DND-41 (cell line): ENCODE measurements at regions not wholly inside any gene's neighbourhood (a gene's known extent, or its start where the extent isn't known, plus 50 kb on each side); places are given as distances from the start of the nearest gene placed in this dataset.

Source experiments
- EZH2 ChIP-seq: IDR thresholded peaks from 3 replicates; pipeline ENCODE4 v1.6.1; 2012; ENCODE audit warnings: borderline replicate concordance, low read depth, mild to moderate bottlenecking, moderate library complexity, low read length, inconsistent platforms; ENCODE audit not compliant: severe bottlenecking
- TF ChIP-seq, protein P1 (sequence below): IDR thresholded peaks from 2 replicates; pipeline ENCODE4 v1.5.1; 2012; ENCODE audit warnings: borderline replicate concordance, low read length, moderate library complexity, mild to moderate bottlenecking; ENCODE audit not compliant: poor library complexity, severe bottlenecking; ENCODE audit errors: extremely low read depth

DNA sequence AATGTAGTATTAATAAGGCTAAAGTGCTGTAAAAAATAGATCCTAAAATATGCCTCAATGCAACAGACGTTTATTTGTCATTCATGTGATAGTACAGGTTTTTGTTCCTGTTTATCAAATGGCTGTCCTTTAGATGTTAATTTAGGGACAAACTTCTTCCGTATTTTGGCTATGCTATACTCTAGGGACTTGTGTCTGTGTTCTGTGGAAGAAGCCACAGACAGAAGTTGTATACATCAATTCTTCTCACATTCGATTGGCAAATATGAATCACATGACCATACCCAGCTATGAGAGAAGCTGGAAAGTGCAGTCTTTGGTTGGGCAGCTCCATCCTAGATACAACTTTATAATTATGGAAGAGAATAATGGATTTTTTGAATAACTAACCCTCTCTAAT is 232.7 kb upstream of the SNX7 start:
- TF ChIP-seq, protein P1, sequence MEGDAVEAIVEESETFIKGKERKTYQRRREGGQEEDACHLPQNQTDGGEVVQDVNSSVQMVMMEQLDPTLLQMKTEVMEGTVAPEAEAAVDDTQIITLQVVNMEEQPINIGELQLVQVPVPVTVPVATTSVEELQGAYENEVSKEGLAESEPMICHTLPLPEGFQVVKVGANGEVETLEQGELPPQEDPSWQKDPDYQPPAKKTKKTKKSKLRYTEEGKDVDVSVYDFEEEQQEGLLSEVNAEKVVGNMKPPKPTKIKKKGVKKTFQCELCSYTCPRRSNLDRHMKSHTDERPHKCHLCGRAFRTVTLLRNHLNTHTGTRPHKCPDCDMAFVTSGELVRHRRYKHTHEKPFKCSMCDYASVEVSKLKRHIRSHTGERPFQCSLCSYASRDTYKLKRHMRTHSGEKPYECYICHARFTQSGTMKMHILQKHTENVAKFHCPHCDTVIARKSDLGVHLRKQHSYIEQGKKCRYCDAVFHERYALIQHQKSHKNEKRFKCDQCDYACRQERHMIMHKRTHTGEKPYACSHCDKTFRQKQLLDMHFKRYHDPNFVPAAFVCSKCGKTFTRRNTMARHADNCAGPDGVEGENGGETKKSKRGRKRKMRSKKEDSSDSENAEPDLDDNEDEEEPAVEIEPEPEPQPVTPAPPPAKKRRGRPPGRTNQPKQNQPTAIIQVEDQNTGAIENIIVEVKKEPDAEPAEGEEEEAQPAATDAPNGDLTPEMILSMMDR, result no peak
- no peak for TF ChIP-seq EZH2
